Stomach (tissue), 4 donors: ENCODE measurements at regions not wholly inside any gene's neighbourhood (a gene's known extent, or its start where the extent isn't known, plus 50 kb on each side); places are given as distances from the start of the nearest gene placed in this dataset.

Source experiments
- CTCF ChIP-seq, 7 experiments: fragments of 450-650 bp in 4 of 7; fragments of 200-600 bp in 3 of 7; sonication (generic) in 3 of 7; IDR thresholded peaks; one replicate each; pipeline ENCODE4 v1.5.1; 2016 to 2019; ENCODE audit warnings: antibody characterized with exemption in 7 of 7, control low read depth in 2 of 7, mild to moderate bottlenecking in 1 of 7
- POLR2A ChIP-seq, 4 donors: fragments of 450-650 bp; IDR thresholded peaks; one replicate each; pipeline ENCODE4 v1.6.1; 2016; ENCODE audit warnings: antibody characterized with exemption in 4 of 4, control low read depth in 2 of 4, mild to moderate bottlenecking in 1 of 4, moderate library complexity in 1 of 4

DNA sequence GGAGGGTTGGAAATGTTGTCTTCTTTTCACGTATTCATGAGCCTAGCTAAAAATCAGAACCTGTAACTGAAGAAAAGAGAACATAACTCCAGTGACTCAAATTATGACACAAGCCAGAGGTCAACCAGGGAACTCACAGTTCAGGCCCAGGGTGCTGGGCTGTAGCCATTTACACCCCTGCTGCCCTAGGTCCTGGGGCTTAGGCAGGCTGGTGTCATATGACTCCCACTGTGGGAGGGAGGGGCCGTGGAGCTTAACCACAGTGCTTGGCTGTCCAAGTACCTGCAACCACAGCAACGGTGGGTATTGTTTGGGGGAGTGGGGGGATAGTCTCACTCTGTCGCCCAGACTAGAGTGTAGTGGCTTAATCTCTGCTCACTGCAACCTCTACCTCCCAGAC lies 71.1 kb upstream of the AMZ2 start:
- TF ChIP-seq POLR2A (IDR thresholded peaks at IDR 0.05) (no peak), CTCF (IDR thresholded peaks at IDR 0.05) (no peak)
